ENCODE measurements at regions not wholly inside any gene's neighbourhood (a gene's known extent, or its start where the extent isn't known, plus 50 kb on each side); places are given as distances from the start of the nearest gene placed in this dataset.

DNA sequence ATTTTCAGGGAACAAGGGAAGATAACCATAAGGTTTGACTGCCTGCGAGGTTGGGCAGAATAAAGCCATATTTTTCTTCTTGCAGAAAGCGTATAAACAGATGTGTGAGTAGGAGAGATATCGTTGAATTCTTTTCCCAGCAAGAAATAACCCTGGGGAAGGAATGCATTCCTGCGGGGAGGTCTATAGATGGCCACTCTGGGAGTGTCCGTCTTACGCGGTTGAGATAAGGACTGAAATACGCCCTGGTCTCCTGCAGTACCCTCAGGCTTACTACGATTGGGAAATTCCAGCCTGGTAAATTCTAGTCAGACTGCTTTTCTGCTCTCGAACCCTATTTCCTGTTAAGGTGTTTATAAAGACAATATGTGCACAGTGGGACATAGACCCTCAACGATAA, 225.0 kb downstream of the LRIG3 start:
- TF ChIP-seq YY1 (IDR thresholded peaks at IDR 0.05; ENCODE audit: insufficient read depth, insufficient read length) (no peak), SUZ12 (IDR thresholded peaks at IDR 0.05; ENCODE audit: extremely low read depth, insufficient read depth, insufficient read length) (no peak), ZNF274 (IDR thresholded peaks at IDR 0.05; ENCODE audit: low read depth, low read length) (no peak)
